ENCODE measurements at regions not wholly inside any gene's neighbourhood (a gene's known extent, or its start where the extent isn't known, plus 50 kb on each side); places are given as distances from the start of the nearest gene placed in this dataset.

GRCh38 chr20:48281501-48281900 lies 496.2 kb upstream of the SULF2 start:
- no peak for TF ChIP-seq POLR2A (IDR thresholded peaks at IDR 0.05; ENCODE audit: low read depth, low read length)
- no peak for TF ChIP-seq TAF1 (IDR thresholded peaks at IDR 0.05; ENCODE audit: borderline replicate concordance, low read depth, low read length)
- TF ChIP-seq POLR2AphosphoS5 (IDR thresholded peaks at IDR 0.05; ENCODE audit: low read depth, low read length): no peak
